Left renal cortex interstitium (tissue), 4 donors: ENCODE measurements at regions not wholly inside any gene's neighbourhood (a gene's known extent, or its start where the extent isn't known, plus 50 kb on each side); places are given as distances from the start of the nearest gene placed in this dataset.

Source experiments
- DNase-seq, 4 donors: peaks; one replicate each; pipeline ENCODE4 v3.0.0-alpha.2; 2013; ENCODE audit warnings: low read depth in 4 of 4, low spot score in 2 of 4, missing footprints in 1 of 4

DNA sequence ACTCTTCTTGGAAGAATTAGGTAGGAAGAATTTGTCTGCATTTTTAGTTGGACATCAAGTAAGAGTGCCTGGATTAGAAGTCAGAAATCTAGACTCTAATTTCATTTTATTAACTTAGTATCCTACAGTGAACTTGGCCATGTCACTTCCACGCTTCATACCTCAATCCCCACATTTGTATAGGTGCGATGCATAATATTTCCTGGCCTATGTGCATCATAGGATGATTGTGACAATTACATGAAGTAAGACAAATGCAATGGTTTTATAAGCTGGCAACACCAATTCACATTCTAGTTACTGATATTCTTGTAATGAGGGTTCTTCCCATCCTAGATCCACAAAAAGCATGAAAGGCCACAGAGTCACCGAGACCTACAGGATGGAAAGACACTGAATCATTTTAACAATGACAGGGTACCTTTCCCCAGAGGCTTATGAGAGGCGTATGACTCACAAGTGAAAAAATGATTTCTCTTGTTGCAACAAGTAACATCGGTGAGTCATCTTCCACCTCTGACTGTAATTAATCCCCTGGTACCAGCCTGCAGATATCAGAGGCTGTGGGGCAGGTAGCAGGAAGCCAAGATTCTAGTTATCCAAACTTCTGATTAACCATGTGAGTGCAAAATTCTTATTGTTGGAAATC, 56.0 kb upstream of the OR5AK2 start:
- no peak for DNase-seq

DNA sequence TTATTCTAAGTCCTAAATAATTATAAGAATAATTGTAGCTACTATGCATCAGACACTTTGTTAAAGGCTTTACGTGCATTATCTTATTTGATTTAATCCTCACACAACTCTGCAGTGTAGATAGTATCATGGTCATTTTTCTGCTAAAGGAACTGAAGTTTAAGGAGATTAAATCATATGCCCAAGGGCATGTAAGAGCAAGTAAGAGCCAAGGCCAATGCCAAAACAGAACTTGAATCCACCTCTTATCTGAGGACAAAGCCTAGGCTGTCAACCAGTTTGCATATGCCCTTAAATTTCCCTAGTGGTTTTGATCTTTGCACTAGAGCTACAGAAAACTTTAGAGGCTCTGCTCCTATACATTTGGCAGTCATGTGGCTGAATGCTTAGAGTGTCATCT, 65.6 kb upstream of the OR5AK2 start:
- no peak for DNase-seq

DNA sequence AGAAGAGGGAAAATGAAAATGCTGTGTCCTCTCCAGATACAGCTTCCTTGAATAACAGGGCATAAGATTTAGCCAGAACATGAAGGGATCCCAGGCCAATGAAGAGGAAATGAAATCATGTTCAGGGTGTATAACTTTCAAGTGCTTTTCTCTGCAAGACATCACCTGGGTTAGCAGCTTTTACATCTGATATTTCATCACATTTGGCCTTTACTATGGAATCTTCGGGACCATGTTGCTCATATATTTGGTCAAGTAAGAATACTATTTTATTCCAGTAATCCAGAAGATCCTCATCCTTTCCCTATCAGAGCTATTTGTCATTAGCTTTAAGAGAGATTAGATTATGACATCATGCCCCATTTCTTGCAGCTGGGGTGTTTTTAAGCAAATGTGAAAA, 66.3 kb upstream of the OR5AK2 start:
- DNase-seq = no peak

DNA sequence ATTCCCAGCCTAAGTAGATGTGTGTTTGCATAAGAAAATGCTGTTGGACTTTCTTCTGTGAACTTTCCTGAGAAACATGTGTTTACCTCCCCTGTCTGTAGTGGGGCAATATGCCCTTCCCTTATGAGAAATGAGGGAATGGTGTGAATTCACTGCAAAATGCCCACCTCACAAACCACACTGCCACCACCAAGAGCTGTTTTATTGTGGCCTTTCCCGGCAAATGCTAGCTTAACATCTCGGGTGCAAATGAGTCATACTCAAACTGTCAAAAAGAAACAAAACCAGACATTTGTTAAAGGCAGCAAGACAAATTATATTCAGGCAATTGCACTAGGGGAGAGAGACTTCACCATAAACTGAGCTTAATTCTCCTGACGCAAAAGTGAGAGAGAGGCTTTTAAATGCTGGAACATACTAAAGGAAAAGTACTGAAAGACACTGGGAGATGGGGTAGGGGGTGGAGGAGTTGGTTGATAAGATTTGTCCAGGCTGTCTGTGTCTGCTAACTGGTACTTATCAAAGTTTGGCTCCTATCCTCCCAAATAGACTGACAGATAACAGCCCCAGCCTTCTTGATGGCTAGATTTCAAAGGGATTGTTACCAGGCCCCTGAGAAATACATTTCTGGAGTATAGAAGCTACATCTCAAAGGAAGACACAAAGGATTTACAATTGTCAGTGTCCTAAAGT, 70.9 kb upstream of the OR5AK2 start:
- DNase-seq = no peak

DNA sequence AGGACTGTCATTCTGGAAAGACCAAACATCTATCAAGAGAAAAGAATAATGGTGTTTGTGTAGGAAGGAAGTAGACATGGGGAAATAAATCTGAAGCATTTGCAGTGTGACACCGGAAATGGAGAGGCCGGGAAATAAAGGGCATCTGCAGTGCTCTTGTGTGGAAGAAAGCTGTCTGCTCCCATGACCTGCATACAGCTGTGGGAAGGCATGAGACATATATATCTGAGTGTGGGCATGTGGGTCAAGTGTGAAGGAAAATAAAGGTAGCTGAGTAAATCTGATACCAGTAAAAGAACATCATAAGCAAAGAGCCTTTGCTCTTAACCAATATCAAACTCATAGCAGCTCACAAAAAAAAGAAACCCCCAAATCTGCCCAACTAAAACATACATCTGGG, 72.1 kb upstream of the OR5AK2 start:
- peak in 1 of 4 donors; percentile 3 for DNase-seq

DNA sequence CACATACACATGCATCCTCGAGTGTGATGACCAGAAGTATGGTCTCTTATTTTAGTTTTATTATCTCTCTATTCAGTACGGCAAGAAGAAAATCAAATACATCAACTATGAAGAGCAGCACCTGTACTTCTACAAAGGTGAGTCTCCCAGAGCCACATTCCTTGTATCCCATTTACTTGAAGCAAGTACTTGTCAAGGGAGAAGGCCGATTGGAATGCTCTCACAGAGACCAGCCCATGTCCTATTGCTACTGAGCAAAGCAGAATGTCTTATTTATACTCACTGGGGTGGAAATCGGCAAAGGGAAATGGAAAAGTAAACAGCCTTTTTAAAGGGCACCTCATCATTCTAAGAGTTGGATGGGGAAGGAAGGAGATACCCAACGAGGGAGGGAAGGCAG, 72.6 kb upstream of the OR5AK2 start:
- no peak for DNase-seq

DNA sequence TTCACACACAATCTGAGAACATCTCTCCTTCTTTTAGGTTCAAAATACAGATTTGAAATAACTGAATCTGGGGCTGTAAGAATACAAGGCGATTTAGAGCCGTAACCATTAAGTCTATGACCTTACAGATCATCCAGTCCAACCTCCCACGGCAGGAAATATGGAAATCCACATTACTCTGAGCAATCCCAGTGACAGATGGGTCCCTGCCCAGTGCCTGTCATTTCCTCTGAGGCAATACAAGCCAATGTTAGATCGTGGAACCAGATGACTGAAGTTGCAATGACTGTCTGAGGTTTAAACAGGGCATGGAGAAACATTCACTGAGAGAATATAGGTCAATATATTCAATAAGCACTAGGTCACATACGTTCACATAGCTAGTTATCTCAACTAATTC, 77.4 kb upstream of the OR5AK2 start:
- no peak for DNase-seq

DNA sequence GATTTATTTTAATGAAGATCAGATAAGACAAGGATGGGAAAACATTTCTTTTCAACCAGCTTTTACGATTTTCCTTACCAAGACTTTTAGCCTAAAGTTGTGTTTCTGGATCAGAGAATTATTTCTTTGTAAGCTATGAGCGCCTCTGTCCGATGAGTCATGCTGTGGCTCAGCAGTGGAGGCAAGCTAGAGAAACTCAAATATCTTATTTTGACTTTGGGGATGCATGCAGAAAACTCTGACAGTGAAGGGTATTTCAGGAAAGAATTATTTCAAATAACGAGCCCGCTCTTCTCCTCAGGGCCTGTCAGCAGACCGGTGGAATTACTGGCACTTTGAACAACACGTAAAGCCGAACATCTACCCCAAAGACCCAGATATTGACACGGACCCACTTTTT, 77.9 kb upstream of the OR5AK2 start:
- DNase-seq = no peak

DNA sequence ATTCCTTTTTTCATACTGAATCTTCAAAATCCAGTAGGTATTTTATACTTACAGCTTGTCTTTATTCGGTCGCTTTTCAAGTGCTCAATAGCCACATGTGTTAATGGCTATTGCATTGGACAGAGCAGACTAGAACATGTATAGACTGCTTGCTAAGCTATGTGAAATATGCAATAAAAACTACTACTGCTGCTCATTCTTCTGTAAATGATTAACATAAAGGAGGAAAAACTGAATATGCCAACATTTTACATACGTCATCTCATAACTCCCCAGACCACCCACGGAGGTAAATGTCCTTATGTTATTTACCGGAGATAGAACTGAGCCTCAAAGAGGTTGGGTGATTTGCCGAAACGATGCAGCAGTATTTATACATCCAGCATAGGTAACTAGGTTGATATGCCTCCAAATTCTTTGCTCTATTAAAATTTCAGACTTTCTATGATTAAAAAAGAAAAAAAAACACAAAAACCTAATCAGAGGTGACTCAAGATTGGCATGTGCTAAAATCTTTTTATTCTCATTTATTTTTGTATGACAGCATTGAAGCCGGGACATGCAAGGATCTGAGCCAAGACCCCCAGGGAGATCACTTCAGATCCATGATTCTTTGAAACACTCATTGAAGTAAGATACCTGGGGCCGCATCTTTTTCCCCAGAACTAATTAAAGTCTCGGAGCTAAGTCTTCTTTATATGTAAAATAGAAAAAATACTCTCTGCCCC, 78.5 kb upstream of the OR5AK2 start:
- no peak for DNase-seq

DNA sequence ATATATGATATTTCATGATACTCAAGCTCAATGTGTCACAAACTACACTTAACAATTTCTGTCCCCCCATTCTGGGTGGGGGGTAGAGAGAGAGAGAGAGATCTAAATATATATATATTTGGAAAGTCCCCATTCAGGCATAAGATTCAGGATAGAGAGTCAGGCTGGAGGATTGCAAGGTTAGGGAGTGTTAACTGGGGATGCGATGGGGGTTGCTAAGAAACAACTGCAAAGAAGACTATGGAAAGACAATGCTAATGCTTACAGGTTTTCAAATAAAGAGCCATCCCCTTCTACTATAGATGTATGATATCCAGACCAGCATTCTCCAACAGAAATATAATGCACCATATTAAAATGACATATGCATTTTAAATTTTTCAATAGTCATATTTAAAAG, 79.2 kb upstream of the OR5AK2 start:
- DNase-seq = no peak

DNA sequence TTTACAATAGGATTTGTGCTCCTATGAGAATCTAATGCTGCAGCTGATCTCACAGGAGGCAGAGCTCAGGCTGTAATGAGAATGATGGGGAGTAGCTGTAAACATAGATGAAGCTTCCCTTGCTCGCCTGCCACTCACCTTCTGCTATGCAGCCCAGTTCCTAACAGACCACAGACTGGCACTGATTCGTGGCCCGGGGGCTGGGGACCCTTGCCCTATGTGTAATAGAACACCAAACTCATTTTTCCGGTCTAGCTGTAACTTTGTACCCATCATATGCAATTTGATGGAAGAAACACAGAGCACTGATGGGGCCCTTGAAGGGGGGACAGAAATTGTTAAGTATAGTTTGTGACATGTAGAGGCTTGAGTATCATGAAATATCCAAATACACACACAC, 79.6 kb upstream of the OR5AK2 start:
- DNase-seq = no peak

DNA sequence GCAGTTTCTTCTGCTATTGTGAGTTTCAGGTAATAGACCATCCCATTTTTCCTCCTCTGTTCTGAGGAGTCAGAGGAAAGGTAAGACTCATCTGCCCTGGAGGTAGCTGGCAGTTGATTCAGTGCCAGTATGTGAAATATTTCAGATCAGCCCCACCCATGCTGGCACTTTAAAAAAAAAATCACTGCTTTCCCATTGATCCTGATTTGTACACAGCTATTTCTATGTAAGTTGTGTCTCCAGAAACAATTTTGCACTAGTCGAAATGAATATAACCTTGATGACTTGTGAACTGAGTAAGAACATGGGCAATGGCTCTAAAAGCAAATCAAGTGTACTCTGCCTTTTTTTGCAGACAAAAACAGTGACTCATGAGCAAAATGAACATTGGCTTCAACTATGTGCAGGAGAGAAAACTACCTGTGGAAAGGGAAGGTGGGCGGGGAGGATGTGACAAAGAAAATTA, 82.0 kb upstream of the OR5AK2 start:
- DNase-seq = no peak

DNA sequence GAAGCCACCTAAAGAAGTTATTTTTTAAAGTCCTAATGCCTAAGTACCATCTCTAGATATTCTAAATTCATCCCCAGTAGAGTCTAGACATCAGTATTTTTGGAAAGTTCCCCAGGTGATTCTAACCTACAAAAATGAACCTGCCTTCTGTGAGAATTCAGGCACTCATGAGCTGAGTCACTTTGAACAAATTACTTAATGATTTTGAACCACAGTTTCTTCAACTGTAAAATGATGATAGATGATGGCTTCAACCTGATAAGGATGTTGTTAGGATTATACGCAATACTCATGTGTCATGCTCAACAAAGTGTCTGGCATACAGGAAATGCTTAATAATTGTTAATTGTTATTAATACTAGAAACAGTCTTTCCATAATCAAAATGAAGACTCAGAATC, 82.8 kb upstream of the OR5AK2 start:
- no peak for DNase-seq

DNA sequence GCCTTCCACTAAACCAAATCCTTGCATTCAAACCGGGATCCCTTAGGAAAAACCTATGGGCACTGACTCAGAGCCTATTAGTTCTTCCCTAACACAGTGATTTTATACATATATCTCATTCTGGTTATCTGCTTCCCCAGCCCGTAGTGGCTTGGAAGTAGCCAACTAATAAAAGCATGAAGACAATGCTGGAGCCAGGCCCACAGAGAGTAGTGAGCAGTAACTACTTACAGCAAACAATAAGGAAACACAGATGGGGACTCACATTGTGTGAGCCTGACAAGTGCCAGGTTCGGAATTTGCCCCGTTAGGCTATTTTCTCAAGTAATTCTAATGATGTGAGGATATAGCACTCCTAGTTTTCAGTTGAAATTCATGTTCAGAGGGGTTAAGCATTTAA, 83.3 kb upstream of the OR5AK2 start:
- no peak for DNase-seq

DNA sequence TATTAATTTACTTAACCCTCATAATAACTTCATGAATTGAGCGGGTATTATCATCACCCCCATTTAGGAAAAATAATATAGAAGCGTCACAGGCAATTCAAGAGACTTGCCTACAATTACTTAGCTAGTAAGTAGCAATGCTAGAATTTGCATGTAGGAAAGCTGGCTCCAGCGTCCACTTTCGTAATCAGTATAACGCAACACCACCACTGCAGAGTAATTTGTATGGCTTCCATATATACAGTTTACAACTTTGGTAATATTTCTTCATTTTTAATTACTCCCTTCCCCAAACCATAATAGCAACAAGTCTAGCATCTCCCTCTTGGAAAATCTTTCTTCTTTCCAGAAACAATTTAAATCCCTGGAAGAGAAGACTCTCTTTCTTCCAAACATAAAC, 89.9 kb upstream of the OR5AK2 start:
- DNase-seq = no peak

DNA sequence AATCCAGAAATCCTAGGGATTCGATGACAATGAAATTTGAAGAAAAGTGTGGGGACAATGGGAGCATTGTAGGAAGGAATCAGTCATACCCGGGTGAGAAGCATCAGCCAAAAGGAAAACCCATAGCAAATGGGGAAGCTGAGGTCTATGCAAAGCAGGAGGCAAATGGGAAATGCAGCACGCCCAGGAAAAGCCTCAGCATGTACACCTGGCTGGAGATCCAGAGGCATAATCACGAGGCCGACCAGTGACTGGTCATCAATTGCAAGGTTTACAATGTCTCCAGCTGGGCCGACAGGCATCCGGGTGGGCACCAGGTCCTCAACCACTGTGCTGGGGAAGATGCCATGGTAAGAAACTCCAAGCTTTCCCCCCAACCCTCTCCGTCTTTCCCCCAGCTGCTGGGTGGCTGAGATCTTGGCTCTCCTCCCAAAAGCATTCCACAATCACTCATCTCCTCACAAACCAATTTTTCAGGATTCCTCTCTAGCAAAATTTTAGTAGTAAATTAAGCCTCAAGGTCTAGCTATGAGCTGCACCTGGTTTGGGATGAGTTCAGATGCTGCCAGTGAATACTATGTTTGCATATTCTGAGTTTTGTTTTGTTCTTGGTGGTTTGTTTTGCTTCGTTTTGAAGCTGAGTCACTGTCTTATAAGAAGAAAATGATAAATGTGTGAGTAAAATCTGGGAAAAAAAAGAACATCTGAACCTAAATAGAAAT, 98.0 kb upstream of the OR5AK2 start:
- no peak for DNase-seq

DNA sequence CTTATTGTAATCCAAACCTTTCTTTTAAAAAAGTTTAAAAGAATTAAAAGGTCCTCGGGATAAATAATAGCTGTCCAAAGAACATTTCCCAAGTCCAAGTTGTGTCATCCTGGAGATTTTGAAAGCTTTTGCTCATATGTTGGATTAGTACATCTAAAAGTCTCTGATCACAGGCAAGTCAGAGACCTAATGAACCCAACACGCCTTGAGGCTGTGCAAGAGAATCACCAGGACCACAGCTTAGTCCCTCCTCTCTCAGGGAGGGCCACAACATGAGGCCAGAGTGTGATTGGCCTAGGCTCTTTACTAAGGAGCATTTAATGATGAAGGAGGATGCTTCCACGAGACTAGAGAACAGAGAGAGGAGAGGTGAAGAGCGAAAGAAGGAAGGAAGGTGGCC, 98.7 kb upstream of the OR5AK2 start:
- no peak for DNase-seq

DNA sequence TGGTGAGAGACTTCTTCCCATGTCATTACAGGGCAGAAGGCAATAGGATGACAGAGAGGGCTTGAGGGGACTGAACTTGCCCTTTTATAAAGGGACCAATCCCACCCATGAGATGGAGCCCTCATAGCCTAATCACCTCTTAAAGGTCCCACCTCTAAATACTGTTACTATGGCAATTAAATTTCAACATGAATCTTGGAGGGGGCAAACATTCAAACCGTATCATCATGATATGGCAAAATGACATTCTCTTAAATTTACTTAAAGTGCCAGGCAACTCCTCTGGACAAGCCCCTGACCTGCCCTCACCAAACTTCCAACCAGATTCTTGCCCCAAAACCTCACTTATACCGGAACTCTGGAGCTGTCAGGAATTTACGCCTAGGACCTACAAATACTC, 100.8 kb upstream of the OR5AK2 start:
- DNase-seq = no peak

DNA sequence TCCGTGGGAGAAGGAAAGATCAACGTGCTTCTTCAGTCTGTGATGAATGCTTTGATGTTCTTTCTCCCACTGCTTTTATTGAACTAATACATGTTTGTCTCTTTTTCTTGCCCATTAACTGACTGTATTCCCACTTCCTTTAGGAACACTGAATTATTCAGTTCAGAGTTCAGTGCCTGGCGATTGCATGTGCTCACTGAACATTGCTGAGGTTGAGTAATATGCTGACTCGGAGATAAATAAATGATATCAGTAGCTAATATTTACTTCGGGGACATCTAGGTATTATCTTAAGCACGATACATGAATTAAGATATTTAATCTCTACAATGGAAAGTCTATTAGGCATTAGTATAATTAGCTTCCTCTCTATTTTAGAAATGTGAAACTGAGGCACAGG, 102.3 kb upstream of the OR5AK2 start:
- DNase-seq = no peak

DNA sequence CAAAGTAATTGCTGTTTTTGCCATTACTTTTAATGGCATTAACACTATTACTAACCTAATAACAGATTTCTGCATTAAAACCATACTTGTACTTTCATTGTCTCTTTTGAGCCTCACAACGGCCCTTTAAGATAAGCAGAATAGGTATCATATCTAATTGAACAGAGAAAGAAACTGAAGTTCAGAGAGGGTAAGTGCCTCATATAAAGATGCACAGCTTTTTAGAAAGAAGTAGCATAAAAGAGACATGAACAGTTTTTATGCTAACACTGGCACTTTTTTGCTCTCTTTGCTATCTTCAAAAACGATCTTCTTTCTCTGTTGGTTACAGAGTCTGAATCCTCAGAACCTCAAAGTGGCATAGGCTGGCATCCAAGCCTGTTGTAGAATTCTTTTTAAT, 102.9 kb upstream of the OR5AK2 start:
- DNase-seq = no peak

DNA sequence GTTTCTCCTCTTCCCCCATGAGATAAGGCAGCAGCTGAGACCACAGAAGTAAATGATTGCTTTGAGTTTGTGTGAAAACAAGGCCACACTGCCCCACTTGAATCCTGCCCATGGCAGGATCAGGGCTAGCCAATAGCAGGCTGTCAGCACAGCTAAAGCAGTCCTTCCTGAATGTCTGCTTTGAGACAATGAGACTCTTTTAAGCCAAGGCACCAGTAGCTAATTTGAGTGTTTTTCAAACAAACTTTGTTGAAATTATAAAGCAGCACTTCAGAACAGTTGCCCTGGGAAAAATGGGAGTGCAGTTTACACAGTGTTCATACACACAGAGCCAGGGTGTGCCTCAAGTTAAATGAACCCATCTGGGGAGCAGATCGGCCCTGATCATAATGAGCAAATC, 103.5 kb upstream of the OR5AK2 start:
- no peak for DNase-seq
